K562 (cell line): ENCODE measurements at regions not wholly inside any gene's neighbourhood (a gene's known extent, or its start where the extent isn't known, plus 50 kb on each side); places are given as distances from the start of the nearest gene placed in this dataset.

ENCODE experiments used
- POLR2AphosphoS5 ChIP-seq: IDR thresholded peaks from 2 replicates; pipeline ENCODE4 v1.6.1; 2011; ENCODE audit warnings: mild to moderate bottlenecking, low read depth, low read length, moderate library complexity; ENCODE audit not compliant: control insufficient read depth, insufficient read depth
- SETDB1 ChIP-seq: IDR thresholded peaks from one replicate; pipeline ENCODE4 v1.6.1; 2012; ENCODE audit warnings: low read length, control low read depth, inconsistent platforms
- SP1 ChIP-seq: sonication (generic); formaldehyde crosslinking; IDR thresholded peaks from 2 replicates; pipeline ENCODE4 v1.8.1; 2022; ENCODE audit warnings: mild to moderate bottlenecking, missing genetic modification reagents
- TEAD4 ChIP-seq, 2 experiments: sonication (generic) in 1 of 2; formaldehyde crosslinking in 1 of 2; IDR thresholded peaks; 2 replicates each; pipeline versions ENCODE4 v1.6.1 to v1.8.0; 2012 to 2022; ENCODE audit warnings: borderline replicate concordance in 1 of 2, inconsistent platforms in 1 of 2, low read length in 1 of 2, mild to moderate bottlenecking in 1 of 2, missing genetic modification reagents in 1 of 2
- ZC3H4 ChIP-seq: sonication (generic); formaldehyde crosslinking; IDR thresholded peaks from 2 replicates; pipeline ENCODE4 v1.9.0; 2021; ENCODE audit warnings: missing genetic modification reagents, borderline replicate concordance

GRCh38 chr1:199580300-199580699 lies 447.2 kb upstream of the NR5A2 start:
- TF ChIP-seq TEAD4 (IDR thresholded peaks at IDR 0.05; ENCODE audit: low read length) (no peak), TEAD4 (CRISPR knock-in tag; IDR thresholded peaks at IDR 0.05; ENCODE audit: borderline replicate concordance) (no peak), SETDB1 (no peak), ZC3H4 (CRISPR knock-in tag) (no peak), POLR2AphosphoS5 (no peak), SP1 (CRISPR knock-in tag) (no peak)
